HCT116 (cell line): ENCODE measurements at regions not wholly inside any gene's neighbourhood (a gene's known extent, or its start where the extent isn't known, plus 50 kb on each side); places are given as distances from the start of the nearest gene placed in this dataset.

Experiments used
- CTCF ChIP-seq, 3 experiments: fragments of 200-600 bp in 1 of 3; sonication (generic) in 1 of 3; IDR thresholded peaks in 2 of 3; conservative IDR thresholded peaks in 1 of 3; 2 replicates each; pipeline ENCODE4 v1.5.1; 2012 to 2017; ENCODE audit warnings: low read depth in 2 of 3, low read length in 2 of 3, antibody characterized with exemption in 1 of 3, borderline replicate concordance in 1 of 3, control low read depth in 1 of 3, mild to moderate bottlenecking in 1 of 3, mixed read lengths in 1 of 3, mixed run types in 1 of 3, moderate library complexity in 1 of 3; ENCODE audit not compliant: insufficient read depth in 1 of 3
- POLR2A ChIP-seq: IDR thresholded peaks from 2 replicates; pipeline ENCODE4 v1.7.0; 2011; ENCODE audit warnings: borderline replicate concordance; ENCODE audit not compliant: insufficient read depth, insufficient read length; ENCODE audit errors: extremely low read depth
- RAD21 ChIP-seq: IDR thresholded peaks from 2 replicates; pipeline ENCODE4 v1.6.1; 2012; ENCODE audit warnings: low read depth, mild to moderate bottlenecking
- REST ChIP-seq: IDR thresholded peaks from 2 replicates; pipeline ENCODE4 v1.6.1; 2012; ENCODE audit warnings: low read depth
- YY1 ChIP-seq: IDR thresholded peaks from 2 replicates; pipeline ENCODE4 v1.6.1; 2011; ENCODE audit warnings: low read length, low read depth, moderate library complexity, mild to moderate bottlenecking; ENCODE audit not compliant: insufficient replicate concordance; ENCODE audit errors: extremely low read depth

GRCh38 chr3:34283751-34284150 lies 485.3 kb downstream of the PDCD6IP start:
- TF ChIP-seq CTCF (IDR thresholded peaks at IDR 0.05 in 2 of 3, conservative IDR thresholded peaks at IDR 0.05 in 1 of 3; ENCODE audit: borderline replicate concordance in 1 of 3, insufficient read depth in 1 of 3, low read depth in 2 of 3, low read length in 2 of 3) (no peak), RAD21 (no peak), POLR2A (no peak), REST (no peak), YY1 (no peak)
